OCI-M2 (cell line): ENCODE measurements at regions not wholly inside any gene's neighbourhood (a gene's known extent, or its start where the extent isn't known, plus 50 kb on each side); places are given as distances from the start of the nearest gene placed in this dataset.

Source experiments
- DNase-seq: peaks from one replicate; lab custom pipeline; 2025; ENCODE audit not compliant: unreplicated experiment; lab: John Stamatoyannopoulos, UW

- no peak for DNase-seq
Measured at GRCh38 chr6:142558786-142559185, 257.0 kb downstream of the ADGRG6 start.

GRCh38 chr6:142561511-142562265, 259.9 kb downstream of the ADGRG6 start:
- no peak for DNase-seq

- DNase-seq: no peak
Measured at GRCh38 chr6:142562865-142563264, 261.1 kb downstream of the ADGRG6 start.

- DNase-seq: peak; percentile 57
Measured at GRCh38 chr6:142566628-142567396, 265.0 kb downstream of the ADGRG6 start.

- DNase-seq: no peak
Measured at GRCh38 chr6:142567461-142567860, 265.7 kb downstream of the ADGRG6 start.

- DNase-seq: no peak
Measured at GRCh38 chr6:142568857-142569597, 267.2 kb downstream of the ADGRG6 start.

GRCh38 chr6:142569676-142570075, 267.9 kb downstream of the ADGRG6 start:
- DNase-seq: no peak

GRCh38 chr6:142570221-142570671, 268.4 kb downstream of the ADGRG6 start:
- DNase-seq: no peak

- no peak for DNase-seq
Measured at GRCh38 chr6:142592876-142593275, 291.1 kb downstream of the ADGRG6 start.

GRCh38 chr6:142597836-142598235, 296.0 kb downstream of the ADGRG6 start:
- DNase-seq: no peak

- no peak for DNase-seq
Measured at GRCh38 chr6:142601427-142601826, 299.6 kb downstream of the ADGRG6 start.

GRCh38 chr6:142602972-142603371, 301.2 kb downstream of the ADGRG6 start:
- no peak for DNase-seq

- no peak for DNase-seq
Measured at GRCh38 chr6:142605922-142606485, 304.2 kb downstream of the ADGRG6 start.

- no peak for DNase-seq
Measured at GRCh38 chr6:142612956-142613355, 311.1 kb downstream of the ADGRG6 start.

GRCh38 chr6:142613981-142614380, 312.2 kb downstream of the ADGRG6 start:
- DNase-seq: no peak

- DNase-seq: no peak
Measured at GRCh38 chr6:142617158-142617557, 315.4 kb downstream of the ADGRG6 start.

GRCh38 chr6:142621822-142622221, 320.0 kb downstream of the ADGRG6 start:
- DNase-seq: no peak

- DNase-seq: no peak
Measured at GRCh38 chr6:142624978-142625715, 319.8 kb downstream of the HIVEP2 start.

- DNase-seq: no peak
Measured at GRCh38 chr6:142627474-142627873, 317.5 kb downstream of the HIVEP2 start.

- DNase-seq: no peak
Measured at GRCh38 chr6:142631517-142632385, 313.2 kb downstream of the HIVEP2 start.
